ENCODE measurements at regions not wholly inside any gene's neighbourhood (a gene's known extent, or its start where the extent isn't known, plus 50 kb on each side); places are given as distances from the start of the nearest gene placed in this dataset.

GRCh38 chr22:26970809-26971394 is 313.5 kb downstream of the MIAT start (continued):
- no peak for TF ChIP-seq CHD1 (IDR thresholded peaks at IDR 0.05; ENCODE audit: low read depth, low read length)
- TF ChIP-seq SIX5 (IDR thresholded peaks at IDR 0.05; ENCODE audit: low read depth, low read length), result peak; percentile 50; the same call in 1 of the 2 replicates
- TF ChIP-seq RXRA (IDR thresholded peaks at IDR 0.05; ENCODE audit: insufficient read depth, low read depth, low read length), result no peak
- TF ChIP-seq E2F6 (IDR thresholded peaks at IDR 0.05), result peak; percentile 84
- TF ChIP-seq CREB1 (IDR thresholded peaks at IDR 0.05), result no peak
- peak; percentile 47; the same call in 1 of the 2 replicates for TF ChIP-seq CHD2 (IDR thresholded peaks at IDR 0.05; ENCODE audit: low read length)
- TF ChIP-seq EP300 (IDR thresholded peaks at IDR 0.05; ENCODE audit: borderline replicate concordance in 1 of 2, low read depth in 2 of 2, low read length in 2 of 2), result no peak
- TF ChIP-seq EGR1 (IDR thresholded peaks at IDR 0.05; ENCODE audit: borderline replicate concordance, low read depth, low read length), result no peak
- 0 out of 2 replicates have a peak, but pooled peaks have one; percentile 49 for TF ChIP-seq ATF3 (IDR thresholded peaks at IDR 0.05; ENCODE audit: insufficient read depth, low read depth, low read length)
- peak; percentile 93 for TF ChIP-seq USF2 (IDR thresholded peaks at IDR 0.05; ENCODE audit: low read length)

Measured in H1 (cell line).